K562 (cell line): ENCODE measurements at regions not wholly inside any gene's neighbourhood (a gene's known extent, or its start where the extent isn't known, plus 50 kb on each side); places are given as distances from the start of the nearest gene placed in this dataset.

Experiments used
- ATAC-seq: fragments of 200-7000 bp; cut with Tn5 transposase; 3 replicates; pipeline ENCODE4 v1.9.1; 2020; ENCODE audit warnings: moderate library complexity
- BruUV-seq: library from RNA; stranded (reverse); fragments of 400-500 nt; replicated peaks from 2 replicates; lab custom pipeline; 2021; lab: Mats Ljungman, UMichigan
- CTCF ChIA-PET: fragments of 300-600 bp; formaldehyde crosslinking; extraction: SDS; loops from one replicate; lab custom pipeline; 2021; ENCODE audit warnings: low intra/inter-chr PET ratio; lab: Yijun Ruan, JAX
- POLR2A ChIA-PET: fragments of 300-600, 350-650 bp; sonication (Branson Sonifier 250); formaldehyde crosslinking; extraction: SDS; loops from one replicate; lab custom pipeline; 2021; ENCODE audit warnings: antibody characterized with exemption, inconsistent platforms; lab: Yijun Ruan, JAX
- DNase-seq, 4 experiments: peaks; one replicate each; pipeline versions ENCODE4 v3.0.0 to v3.0.0-alpha.2; 2011 to 2018; ENCODE audit warnings: low spot score in 3 of 4, mixed read lengths in 3 of 4; ENCODE audit errors: extremely low read depth in 1 of 4
- FAIRE-seq: peaks from 2 replicates; lab custom pipeline; 2011; peaks lifted over from hg19 to GRCh38; lab: Jason Lieb, UNC
- H2AFZ ChIP-seq: 2 replicates; pipeline ENCODE4 v1.6.0; 2011; ENCODE audit warnings: low read depth, low read length, control low read depth, inconsistent platforms
- H3K27ac ChIP-seq: fragments of 200-600 bp; 3 replicates; pipeline ENCODE4 v1.8.0; 2011; ENCODE audit warnings: low read depth, mild to moderate bottlenecking, control low read depth, inconsistent platforms, low read length, moderate library complexity, mixed read lengths; ENCODE audit errors: extremely low read depth
- H3K27me3 ChIP-seq, 2 experiments: fragments of 300-600 bp in 1 of 2; 2 replicates in 1 of 2; 3 replicates in 1 of 2; pipeline versions ENCODE4 v1.6.0 to v1.8.0; 2011; ENCODE audit warnings: inconsistent platforms in 2 of 2, low read length in 2 of 2, mild to moderate bottlenecking in 1 of 2, mixed read lengths in 1 of 2, moderate library complexity in 1 of 2; ENCODE audit not compliant: control insufficient read depth in 2 of 2, insufficient read depth in 2 of 2
- H3K36me3 ChIP-seq: fragments of 300-600 bp; 3 replicates; pipeline ENCODE4 v1.8.0; 2011; ENCODE audit warnings: mild to moderate bottlenecking, low read length, inconsistent platforms; ENCODE audit not compliant: control insufficient read depth, insufficient read depth
- H3K4me1 ChIP-seq, 2 experiments: fragments of 200-600 bp in 1 of 2; replicated peaks in 1 of 2; 2 replicates in 1 of 2; 3 replicates in 1 of 2; pipeline versions ENCODE4 v1.5.1 to v1.8.0; 2011; ENCODE audit warnings: inconsistent platforms in 2 of 2, low read length in 2 of 2, mild to moderate bottlenecking in 1 of 2, mixed read lengths in 1 of 2, moderate library complexity in 1 of 2; ENCODE audit not compliant: control insufficient read depth in 2 of 2, insufficient read depth in 2 of 2
- H3K4me2 ChIP-seq: 2 replicates; pipeline ENCODE4 v1.6.1; 2011; ENCODE audit warnings: low read length, control low read depth, inconsistent platforms, mixed read lengths; ENCODE audit not compliant: insufficient read depth
- H3K4me3 ChIP-seq: fragments of 200-600 bp; sonication (generic), shearing (Covaris generic); 2 replicates; pipeline ENCODE4 v1.5.1; 2016; ENCODE audit warnings: control low read depth, inconsistent platforms
- H3K79me2 ChIP-seq: fragments of 200-600 bp; 3 replicates; pipeline ENCODE4 v1.8.0; 2011; ENCODE audit warnings: low read length, inconsistent platforms; ENCODE audit not compliant: control insufficient read depth, insufficient read depth
- H3K9ac ChIP-seq, 2 experiments: 2 replicates each; pipeline versions ENCODE4 v1.6.0 to v1.6.1; 2011; ENCODE audit warnings: low read depth in 2 of 2, low read length in 2 of 2, control low read depth in 1 of 2, inconsistent platforms in 1 of 2, mild to moderate bottlenecking in 1 of 2, mixed read lengths in 1 of 2; ENCODE audit not compliant: insufficient read depth in 1 of 2
- H3K9me1 ChIP-seq: one replicate; pipeline ENCODE4 v1.6.0; 2011; ENCODE audit warnings: inconsistent platforms, mild to moderate bottlenecking, low read length, moderate library complexity; ENCODE audit not compliant: control insufficient read depth, insufficient read depth
- H3K9me3 ChIP-seq: replicated peaks from 2 replicates; pipeline ENCODE4 v1.5.1; 2011; ENCODE audit warnings: low read depth, low read length, inconsistent platforms; ENCODE audit not compliant: control insufficient read depth, insufficient read depth
- H4K20me1 ChIP-seq: replicated peaks from 2 replicates; pipeline ENCODE4 v1.6.1; 2011; ENCODE audit warnings: low read length, inconsistent platforms, mixed read lengths; ENCODE audit not compliant: control insufficient read depth, insufficient read depth
- DNMT1 ChIP-seq: fragments of 450-650 bp; IDR thresholded peaks from 2 replicates; pipeline ENCODE4 v1.6.1; 2016; ENCODE audit warnings: antibody characterized with exemption, mild to moderate bottlenecking
- E2F4 ChIP-seq: sonication (generic); formaldehyde crosslinking; IDR thresholded peaks from 2 replicates; pipeline ENCODE4 v1.8.0; 2022; ENCODE audit warnings: mild to moderate bottlenecking, low read depth, missing genetic modification reagents
- EP400 ChIP-seq: fragments of 450-650 bp; IDR thresholded peaks from 2 replicates; pipeline ENCODE4 v1.6.1; 2017; ENCODE audit warnings: antibody characterized with exemption, mild to moderate bottlenecking, moderate library complexity
- HOXB6 ChIP-seq: fragments of 250-450 bp; sonication (Bioruptor Pico); IDR thresholded peaks from 2 replicates; pipeline ENCODE4 v1.5.1; 2022; ENCODE audit warnings: mild to moderate bottlenecking, borderline replicate concordance
- MED1 ChIP-seq: sonication (generic); formaldehyde crosslinking; IDR thresholded peaks from 2 replicates; pipeline ENCODE4 v1.8.1; 2023; ENCODE audit warnings: missing genetic modification reagents, borderline replicate concordance
- MIER1 ChIP-seq: fragments of 450-650 bp; IDR thresholded peaks from 2 replicates; pipeline ENCODE4 v1.6.1; 2016; ENCODE audit warnings: antibody characterized with exemption, mild to moderate bottlenecking, low read depth
- SMARCA5 ChIP-seq: fragments of 450-650 bp; IDR thresholded peaks from 2 replicates; pipeline ENCODE4 v1.6.1; 2016
- TSC22D4 ChIP-seq: fragments of 450-650 bp; IDR thresholded peaks from 2 replicates; pipeline ENCODE4 v1.6.1; 2016; ENCODE audit warnings: missing genetic modification characterization, missing biosample characterization, control low read depth
- ZNF444 ChIP-seq: fragments of 250-450 bp; sonication (Bioruptor Pico); IDR thresholded peaks from 2 replicates; pipeline ENCODE4 v1.4.0; 2020; ENCODE audit warnings: mild to moderate bottlenecking, moderate library complexity
- ZNF778 ChIP-seq: fragments of 450-650 bp; formaldehyde crosslinking; IDR thresholded peaks from 2 replicates; pipeline ENCODE4 v1.4.0; 2020; ENCODE audit warnings: mild to moderate bottlenecking, moderate library complexity
- ZNF830 ChIP-seq: fragments of 250-450 bp; sonication (Bioruptor Pico); IDR thresholded peaks from 2 replicates; pipeline ENCODE4 v1.5.0; 2021; ENCODE audit warnings: mild to moderate bottlenecking
- WGBS: fragments of 100-300 bp; shearing (Covaris generic); methylation state at CpG from one replicate; pipeline ENCODE4 v1.1.6; 2016; ENCODE audit warnings: low coverage, mixed read lengths; ENCODE audit not compliant: insufficient coverage; ENCODE audit errors: missing lambda C conversion rate; 5-methylcytosine and 5-hydroxymethylcytosine counted together
- in situ Hi-C: fragments of 300-500 bp; cut with MboI; formaldehyde crosslinking; loops from 4 replicates; pipeline ENCODE4 v1.15.0; 2018; ENCODE audit warnings: inconsistent platforms, mixed read lengths
- intact Hi-C: fragments of 100-400 bp; cut with micrococcal nuclease; formaldehyde crosslinking; loops from 2 replicates; pipeline ENCODE4 v1.14.2; 2022

DNA sequence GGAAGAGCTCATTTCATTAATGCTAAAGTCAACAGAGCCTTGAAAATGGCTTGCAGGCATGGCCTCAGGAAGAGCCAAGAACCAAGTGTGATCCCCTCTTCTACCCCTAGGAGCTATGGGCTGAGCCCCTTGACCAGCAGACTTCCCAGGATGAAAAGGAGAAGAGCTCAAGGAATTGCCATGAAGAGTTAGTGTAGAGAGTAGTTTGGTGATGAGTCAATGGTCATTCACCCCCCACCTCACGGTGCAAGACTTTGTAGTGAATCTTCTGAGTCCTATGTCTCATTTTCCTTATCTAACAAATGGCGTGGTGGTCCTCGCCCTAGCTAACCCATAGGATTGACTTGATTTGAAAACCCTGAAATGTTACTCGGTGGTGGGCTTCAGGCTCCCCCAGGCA is 422.4 kb upstream of the CADM1 start:
- no peak overlapping the region for H3K9ac ChIP-seq
- no peaks in the 10 kb centered on the region for H3K4me1 ChIP-seq
- ChIA-PET POLR2A (no interaction called here), CTCF (no interaction called here)
- 2% methylated on average over 4 of the region's 4 CpGs for WGBS
- H2AFZ ChIP-seq: no peak overlapping the region
- H3K4me2 ChIP-seq: no peak overlapping the region
- H3K36me3 ChIP-seq: no peaks in the 10 kb centered on the region
- no peak overlapping the region for H3K4me3 ChIP-seq
- no TSS peak for BruUV-seq
- DNase-seq (no peak), FAIRE-seq (no peak), ATAC-seq (no peak)
- no peaks in the 10 kb centered on the region for H3K27me3 ChIP-seq
- no peaks in the 10 kb centered on the region for H3K9me3 ChIP-seq
- intact Hi-C loops (no loop called here), in situ Hi-C loops (no loop called here)
- no peak overlapping the region for H3K27ac ChIP-seq
- H3K79me2 ChIP-seq: no peaks in the 10 kb centered on the region
- no peaks in the 10 kb centered on the region for H4K20me1 ChIP-seq
- TF ChIP-seq DNMT1 (no peak), HOXB6 (no peak), ZNF830 (CRISPR knock-in tag) (no peak), SMARCA5 (no peak), ZNF444 (CRISPR knock-in tag) (no peak), MED1 (CRISPR knock-in tag) (no peak), EP400 (no peak), MIER1 (no peak), E2F4 (CRISPR knock-in tag) (no peak), ZNF778 (CRISPR knock-in tag) (no peak), TSC22D4 (tag) (no peak)
- H3K9me1 ChIP-seq: no peaks in the 10 kb centered on the region
